ENCODE measurements at regions not wholly inside any gene's neighbourhood (a gene's known extent, or its start where the extent isn't known, plus 50 kb on each side); places are given as distances from the start of the nearest gene placed in this dataset.

- TF ChIP-seq CTCF (IDR thresholded peaks at IDR 0.05; ENCODE audit: low read length, missing control alignments): no peak
- no peak overlapping the region for H3K4me3 ChIP-seq (replicated peaks; ENCODE audit: low read depth, low read length)
Measured at GRCh38 chr4:147122685-147123084, 177.0 kb upstream of the TTC29 start.

GRCh38 chr4:147123146-147123545 lies 177.5 kb upstream of the TTC29 start:
- H3K4me3 ChIP-seq (replicated peaks; ENCODE audit: low read depth, low read length): no peak overlapping the region
- TF ChIP-seq CTCF (IDR thresholded peaks at IDR 0.05; ENCODE audit: low read length, missing control alignments): no peak
- DNase-seq (ENCODE audit: low read depth): no peak

More at GRCh38 chr4:147122685-147123084, 177.0 kb upstream of the TTC29 start:
- no peak for DNase-seq (ENCODE audit: low read depth)

GRCh38 chr4:147128787-147129186 lies 183.1 kb upstream of the TTC29 start:
- no peak overlapping the region for H3K4me3 ChIP-seq (replicated peaks; ENCODE audit: low read depth, low read length)
- TF ChIP-seq CTCF (IDR thresholded peaks at IDR 0.05; ENCODE audit: low read length, missing control alignments): no peak
- DNase-seq (ENCODE audit: low read depth): no peak

- no peak for DNase-seq (ENCODE audit: low read depth)
- H3K4me3 ChIP-seq (replicated peaks; ENCODE audit: low read depth, low read length): no peak overlapping the region
- no peak for TF ChIP-seq CTCF (IDR thresholded peaks at IDR 0.05; ENCODE audit: low read length, missing control alignments)
Measured at GRCh38 chr4:147129687-147130086, 184.0 kb upstream of the TTC29 start.

- no peak for TF ChIP-seq CTCF (IDR thresholded peaks at IDR 0.05; ENCODE audit: low read length, missing control alignments)
- H3K4me3 ChIP-seq (replicated peaks; ENCODE audit: low read depth, low read length): no peak overlapping the region
- DNase-seq (ENCODE audit: low read depth): peak; percentile 20
Measured at GRCh38 chr4:147134536-147135210, 189.0 kb upstream of the TTC29 start.

- DNase-seq (ENCODE audit: low read depth): peak; percentile 93
- no peak for TF ChIP-seq CTCF (IDR thresholded peaks at IDR 0.05; ENCODE audit: low read length, missing control alignments)
- H3K4me3 ChIP-seq (replicated peaks; ENCODE audit: low read depth, low read length): no peak overlapping the region
Measured at GRCh38 chr4:147136310-147136709, 190.6 kb upstream of the TTC29 start.

- DNase-seq (ENCODE audit: low read depth): no peak
- TF ChIP-seq CTCF (IDR thresholded peaks at IDR 0.05; ENCODE audit: low read length, missing control alignments): no peak
- no peak overlapping the region for H3K4me3 ChIP-seq (replicated peaks; ENCODE audit: low read depth, low read length)
Measured at GRCh38 chr4:147136751-147137150, 191.1 kb upstream of the TTC29 start.
